NCI-H748 (cell line): ENCODE measurements at regions not wholly inside any gene's neighbourhood (a gene's known extent, or its start where the extent isn't known, plus 50 kb on each side); places are given as distances from the start of the nearest gene placed in this dataset.
"Not testable (repeated sequence)": the region's sequence is repeated elsewhere in the genome, so short reads cannot be mapped to it uniquely, and the experiment has no call there.

Experiments used
- DNase-seq: peaks from one replicate; lab custom pipeline; 2025; ENCODE audit not compliant: unreplicated experiment; lab: John Stamatoyannopoulos, UW

GRCh38 chr18:67143028-67143427 is 373.5 kb downstream of the DSEL start:
- DNase-seq: peak; percentile 28

- DNase-seq: peak; percentile 59
These were observed 373.9 kb downstream of the DSEL start for GRCh38 chr18:67142604-67143003.

- no peak for DNase-seq
These were observed 376.0 kb downstream of the DSEL start for GRCh38 chr18:67140495-67140894.

GRCh38 chr18:67139899-67140298 is 376.6 kb downstream of the DSEL start:
- no peak for DNase-seq

- DNase-seq: peak; percentile 81
These were observed 380.5 kb downstream of the DSEL start for GRCh38 chr18:67135981-67136380.

GRCh38 chr18:67134911-67135310 is 381.6 kb downstream of the DSEL start:
- DNase-seq: peak; percentile 70

- peak; percentile 100 for DNase-seq
These were observed 382.9 kb downstream of the DSEL start for GRCh38 chr18:67133669-67134068.

- DNase-seq: peak; percentile 99
These were observed 383.6 kb downstream of the DSEL start for GRCh38 chr18:67132919-67133318.

GRCh38 chr18:67131498-67131897 is 385.0 kb downstream of the DSEL start:
- peak; percentile 39 for DNase-seq

GRCh38 chr18:67126751-67127150 is 389.8 kb downstream of the DSEL start:
- not testable (repeated sequence) for DNase-seq

GRCh38 chr18:67123901-67124300 is 392.6 kb downstream of the DSEL start:
- peak; percentile 44 for DNase-seq

- no peak for DNase-seq
These were observed 398.7 kb downstream of the DSEL start for GRCh38 chr18:67117804-67118203.

- DNase-seq: peak; percentile 43
These were observed 407.0 kb downstream of the DSEL start for GRCh38 chr18:67109535-67109934.

- DNase-seq: no peak
These were observed 407.6 kb downstream of the DSEL start for GRCh38 chr18:67108894-67109293.

- DNase-seq: peak; percentile 95
These were observed 411.7 kb downstream of the DSEL start for GRCh38 chr18:67104700-67105284.

- DNase-seq: no peak
These were observed 422.4 kb downstream of the DSEL start for GRCh38 chr18:67094123-67094522.

- DNase-seq: no peak
These were observed 424.4 kb downstream of the DSEL start for GRCh38 chr18:67092141-67092540.

- peak; percentile 64 for DNase-seq
These were observed 434.9 kb downstream of the DSEL start for GRCh38 chr18:67081482-67082211.

GRCh38 chr18:67080601-67081000 is 435.9 kb downstream of the DSEL start:
- no peak for DNase-seq

GRCh38 chr18:67074309-67074708 is 442.2 kb downstream of the DSEL start:
- peak; percentile 96 for DNase-seq

GRCh38 chr18:67072791-67073190 is 443.7 kb downstream of the DSEL start:
- DNase-seq: peak; percentile 92

- DNase-seq: peak; percentile 47
These were observed 447.9 kb downstream of the DSEL start for GRCh38 chr18:67068608-67069007.

GRCh38 chr18:67047334-67047733 is 443.4 kb upstream of the CDH19 start:
- no peak for DNase-seq
